ENCODE measurements at regions not wholly inside any gene's neighbourhood (a gene's known extent, or its start where the extent isn't known, plus 50 kb on each side); places are given as distances from the start of the nearest gene placed in this dataset.

DNA sequence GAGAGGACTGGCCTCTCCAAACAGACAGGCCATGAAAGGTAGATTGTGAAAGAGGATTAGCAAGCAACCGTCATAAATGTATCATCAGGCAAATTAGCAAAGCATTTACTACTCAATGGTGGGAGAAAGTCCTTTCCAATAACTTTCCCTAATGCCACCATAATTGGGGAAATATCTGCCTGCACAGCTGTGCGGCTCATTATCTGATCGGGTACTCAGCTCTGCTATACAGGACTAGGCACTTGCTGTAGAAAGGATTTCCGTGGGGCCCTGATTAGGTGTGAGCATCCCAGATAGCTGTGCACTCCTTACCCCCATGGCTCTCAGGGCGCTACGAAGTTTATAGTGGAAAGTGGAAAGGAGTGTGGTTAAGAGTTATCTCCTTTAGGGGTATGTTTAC, 309.7 kb upstream of the PLET1 start:
- Histone ChIP-seq H2AFZ (no peak overlapping the region), H3K27me3 (ENCODE audit: control insufficient read depth, insufficient read depth, low read length) (no peaks in the 10 kb centered on the region), H3K4me3 (ENCODE audit: low read depth, low read length) (no peak overlapping the region), H3K79me2 (no peaks in the 10 kb centered on the region), H3K9ac (no peak overlapping the region), H3K27ac (no peak overlapping the region), H3K9me3 (ENCODE audit: control insufficient read depth, low read length) (no peaks in the 10 kb centered on the region), H3K4me2 (ENCODE audit: low read length) (no peak overlapping the region), H3K4me1 (no peaks in the 10 kb centered on the region), H3K36me3 (ENCODE audit: control insufficient read depth, insufficient read depth, low read length) (no peaks in the 10 kb centered on the region)
- TF ChIP-seq, protein P1, sequence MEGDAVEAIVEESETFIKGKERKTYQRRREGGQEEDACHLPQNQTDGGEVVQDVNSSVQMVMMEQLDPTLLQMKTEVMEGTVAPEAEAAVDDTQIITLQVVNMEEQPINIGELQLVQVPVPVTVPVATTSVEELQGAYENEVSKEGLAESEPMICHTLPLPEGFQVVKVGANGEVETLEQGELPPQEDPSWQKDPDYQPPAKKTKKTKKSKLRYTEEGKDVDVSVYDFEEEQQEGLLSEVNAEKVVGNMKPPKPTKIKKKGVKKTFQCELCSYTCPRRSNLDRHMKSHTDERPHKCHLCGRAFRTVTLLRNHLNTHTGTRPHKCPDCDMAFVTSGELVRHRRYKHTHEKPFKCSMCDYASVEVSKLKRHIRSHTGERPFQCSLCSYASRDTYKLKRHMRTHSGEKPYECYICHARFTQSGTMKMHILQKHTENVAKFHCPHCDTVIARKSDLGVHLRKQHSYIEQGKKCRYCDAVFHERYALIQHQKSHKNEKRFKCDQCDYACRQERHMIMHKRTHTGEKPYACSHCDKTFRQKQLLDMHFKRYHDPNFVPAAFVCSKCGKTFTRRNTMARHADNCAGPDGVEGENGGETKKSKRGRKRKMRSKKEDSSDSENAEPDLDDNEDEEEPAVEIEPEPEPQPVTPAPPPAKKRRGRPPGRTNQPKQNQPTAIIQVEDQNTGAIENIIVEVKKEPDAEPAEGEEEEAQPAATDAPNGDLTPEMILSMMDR (IDR thresholded peaks at IDR 0.05) = no peak

DNA sequence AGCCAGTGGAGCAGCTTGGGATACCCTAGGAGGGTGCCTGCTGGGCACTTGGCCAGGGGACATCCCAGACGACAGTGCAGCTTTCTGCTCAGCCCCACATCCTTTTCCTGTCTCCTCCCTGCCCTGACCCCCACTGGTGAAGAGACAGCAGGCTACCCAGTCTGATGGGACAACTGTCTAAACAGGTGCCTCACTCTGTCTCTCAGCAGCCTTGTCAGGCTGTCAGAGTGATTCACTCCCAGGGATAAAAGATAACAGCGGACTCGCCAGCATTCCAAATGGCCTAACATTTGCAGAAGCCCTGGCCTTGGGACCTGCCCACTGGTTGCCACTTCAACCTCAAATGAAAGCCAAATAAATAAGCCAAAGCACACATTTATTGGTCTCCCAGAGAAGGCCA, 318.6 kb upstream of the PLET1 start:
- H3K4me3 ChIP-seq (ENCODE audit: low read depth, low read length) = no peak overlapping the region
- no peaks in the 10 kb centered on the region for H3K27me3 ChIP-seq (ENCODE audit: control insufficient read depth, insufficient read depth, low read length)
- no peaks in the 10 kb centered on the region for H3K4me1 ChIP-seq
- H3K9ac ChIP-seq = no peak overlapping the region
- H3K9me3 ChIP-seq (ENCODE audit: control insufficient read depth, low read length) = no peaks in the 10 kb centered on the region
- TF ChIP-seq, protein P1 (IDR thresholded peaks at IDR 0.05) = no peak
- no peak overlapping the region for H3K4me2 ChIP-seq (ENCODE audit: low read length)
- H3K27ac ChIP-seq = no peak overlapping the region
- no peaks in the 10 kb centered on the region for H3K36me3 ChIP-seq (ENCODE audit: control insufficient read depth, insufficient read depth, low read length)
- no peak overlapping the region for H2AFZ ChIP-seq
- no peaks in the 10 kb centered on the region for H3K79me2 ChIP-seq

DNA sequence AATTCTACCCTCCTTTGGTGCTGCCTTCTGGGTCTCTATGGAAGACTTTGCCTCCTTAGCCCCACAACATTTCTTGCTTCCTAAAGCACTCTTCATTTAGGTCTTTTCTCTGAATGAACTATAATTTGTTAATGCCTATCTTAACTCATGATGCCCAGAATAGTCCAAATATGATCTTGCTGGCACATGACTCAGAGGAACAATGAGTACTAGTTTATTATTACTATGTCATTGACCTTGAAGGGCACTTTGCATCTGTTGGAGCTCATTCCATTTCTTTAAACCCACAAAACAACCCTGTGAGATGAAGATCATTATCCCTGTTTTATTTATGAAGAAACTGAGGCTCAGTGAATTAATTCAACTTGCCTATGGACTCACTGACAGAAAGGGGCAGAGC, 320.2 kb upstream of the PLET1 start:
- no peaks in the 10 kb centered on the region for H3K4me1 ChIP-seq
- no peak overlapping the region for H3K9ac ChIP-seq
- H3K27me3 ChIP-seq (ENCODE audit: control insufficient read depth, insufficient read depth, low read length) = no peaks in the 10 kb centered on the region
- TF ChIP-seq, protein P1 (IDR thresholded peaks at IDR 0.05) = no peak
- H3K79me2 ChIP-seq = no peaks in the 10 kb centered on the region
- no peak overlapping the region for H2AFZ ChIP-seq
- H3K4me3 ChIP-seq (ENCODE audit: low read depth, low read length) = no peak overlapping the region
- H3K4me2 ChIP-seq (ENCODE audit: low read length) = no peak overlapping the region
- no peaks in the 10 kb centered on the region for H3K9me3 ChIP-seq (ENCODE audit: control insufficient read depth, low read length)
- H3K27ac ChIP-seq = no peak overlapping the region
- no peaks in the 10 kb centered on the region for H3K36me3 ChIP-seq (ENCODE audit: control insufficient read depth, insufficient read depth, low read length)

DNA sequence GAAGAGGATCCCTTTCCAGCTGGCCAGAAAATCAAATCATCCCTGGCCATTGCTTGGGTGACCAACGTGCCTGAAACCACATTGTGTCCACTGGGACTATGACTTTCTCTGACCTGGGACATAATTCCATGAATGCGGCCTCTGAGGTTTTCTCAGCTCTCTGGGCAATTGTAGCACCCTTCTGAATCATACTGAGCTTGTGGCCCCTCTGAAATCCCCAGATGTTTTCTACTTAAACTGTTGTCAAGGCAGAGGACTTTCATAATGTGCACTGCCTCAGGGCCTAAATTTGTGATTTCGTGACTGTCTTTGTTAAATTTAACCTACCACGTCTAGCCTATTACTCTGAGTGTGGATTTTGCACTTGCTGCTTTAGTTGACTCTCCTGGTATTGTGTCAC, 321.1 kb upstream of the PLET1 start:
- no peak overlapping the region for H3K27ac ChIP-seq

DNA sequence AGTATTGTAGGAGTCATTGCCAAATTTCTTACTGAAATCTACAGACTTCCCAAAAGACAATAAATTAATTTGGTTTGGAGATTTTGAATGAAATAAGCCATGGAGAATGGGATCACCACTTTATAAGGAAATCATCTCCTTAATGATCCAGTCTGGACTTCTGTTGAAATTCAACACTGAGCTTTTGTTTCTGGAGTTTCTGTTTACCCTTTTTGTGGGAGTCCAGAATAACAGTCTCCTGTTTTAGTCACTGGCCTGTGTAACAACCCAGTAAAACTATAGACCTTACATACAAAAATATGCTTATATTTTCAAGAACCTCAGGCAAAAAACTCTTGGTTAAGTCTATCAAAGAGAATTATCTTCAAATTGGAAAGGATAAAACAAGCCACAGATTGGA, 321.7 kb upstream of the PLET1 start:
- no peak overlapping the region for H3K27ac ChIP-seq
- H3K27me3 ChIP-seq (ENCODE audit: control insufficient read depth, insufficient read depth, low read length) = no peaks in the 10 kb centered on the region
- no peak overlapping the region for H2AFZ ChIP-seq
- H3K4me2 ChIP-seq (ENCODE audit: low read length) = no peak overlapping the region
- no peaks in the 10 kb centered on the region for H3K79me2 ChIP-seq
- H3K4me3 ChIP-seq (ENCODE audit: low read depth, low read length) = no peak overlapping the region
- TF ChIP-seq, protein P1 (IDR thresholded peaks at IDR 0.05) = no peak
- no peak overlapping the region for H3K9ac ChIP-seq
- no peaks in the 10 kb centered on the region for H3K4me1 ChIP-seq
- no peaks in the 10 kb centered on the region for H3K9me3 ChIP-seq (ENCODE audit: control insufficient read depth, low read length)
- no peaks in the 10 kb centered on the region for H3K36me3 ChIP-seq (ENCODE audit: control insufficient read depth, insufficient read depth, low read length)

More for the DNA sequence above, 321.1 kb upstream of the PLET1 start:
- H3K4me3 ChIP-seq (ENCODE audit: low read depth, low read length) = no peak overlapping the region
- no peaks in the 10 kb centered on the region for H3K36me3 ChIP-seq (ENCODE audit: control insufficient read depth, insufficient read depth, low read length)
- H3K9ac ChIP-seq = no peak overlapping the region
- H3K9me3 ChIP-seq (ENCODE audit: control insufficient read depth, low read length) = no peaks in the 10 kb centered on the region
- no peaks in the 10 kb centered on the region for H3K4me1 ChIP-seq
- H3K27me3 ChIP-seq (ENCODE audit: control insufficient read depth, insufficient read depth, low read length) = no peaks in the 10 kb centered on the region
- H3K4me2 ChIP-seq (ENCODE audit: low read length) = no peak overlapping the region
- no peaks in the 10 kb centered on the region for H3K79me2 ChIP-seq
- TF ChIP-seq, protein P1 (IDR thresholded peaks at IDR 0.05) = no peak
- H2AFZ ChIP-seq = no peak overlapping the region
